ENCODE measurements at regions not wholly inside any gene's neighbourhood (a gene's known extent, or its start where the extent isn't known, plus 50 kb on each side); places are given as distances from the start of the nearest gene placed in this dataset.

DNA sequence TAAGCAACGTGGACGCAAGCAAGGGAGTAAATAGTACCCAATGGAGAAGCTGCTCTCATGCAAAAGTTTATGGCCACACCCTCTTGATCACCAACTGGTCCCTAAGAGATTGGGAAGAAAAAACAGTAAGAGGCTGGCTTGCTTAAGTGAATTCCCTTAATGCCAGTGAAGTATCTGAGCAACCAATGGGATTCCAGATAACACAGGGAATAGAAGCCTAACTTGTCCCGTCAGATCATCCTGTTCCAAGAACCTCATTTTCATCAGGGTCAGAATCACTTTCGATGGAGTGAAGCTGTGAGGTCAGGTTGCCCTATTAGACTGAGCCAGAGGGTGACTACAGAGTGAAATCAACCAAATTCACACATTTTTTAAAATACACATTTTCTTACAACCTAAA is 104.3 kb downstream of the CD47 start (continued):
- TF ChIP-seq RNF2 (IDR thresholded peaks at IDR 0.05; ENCODE audit: borderline replicate concordance, low read depth, low read length, missing control alignments, poor library complexity, severe bottlenecking): no peak
